DOHH2 (cell line): ENCODE measurements at regions not wholly inside any gene's neighbourhood (a gene's known extent, or its start where the extent isn't known, plus 50 kb on each side); places are given as distances from the start of the nearest gene placed in this dataset.

Source experiments
- H3F3A ChIP-seq: fragments of 200-600 bp; sonication (generic), shearing (Covaris generic); 2 replicates; pipeline ENCODE4 v1.6.0; 2016; ENCODE audit warnings: antibody characterized with exemption, mild to moderate bottlenecking; ENCODE audit not compliant: control insufficient read depth, insufficient read depth
- H3K27ac ChIP-seq: fragments of 200-600 bp; sonication (generic); 2 replicates; pipeline ENCODE4 v1.5.1; 2014; ENCODE audit warnings: low read depth, mild to moderate bottlenecking, low read length, moderate library complexity
- H3K27me3 ChIP-seq: fragments of 200-600 bp; sonication (generic); 2 replicates; pipeline ENCODE4 v1.6.1; 2014; ENCODE audit warnings: mild to moderate bottlenecking, low read length, mixed read lengths; ENCODE audit not compliant: control insufficient read depth
- H3K36me3 ChIP-seq: fragments of 200-600 bp; sonication (generic); 2 replicates; pipeline ENCODE4 v1.6.1; 2014; ENCODE audit warnings: mild to moderate bottlenecking, low read length, moderate library complexity, mixed read lengths; ENCODE audit not compliant: control insufficient read depth
- H3K4me1 ChIP-seq: fragments of 200-600 bp; sonication (generic); 2 replicates; pipeline ENCODE4 v1.6.1; 2014; ENCODE audit warnings: mild to moderate bottlenecking, low read length, mixed read lengths; ENCODE audit not compliant: control insufficient read depth
- H3K4me2 ChIP-seq: fragments of 200-600 bp; sonication (generic); 2 replicates; pipeline ENCODE4 v1.6.0; 2014; ENCODE audit warnings: mild to moderate bottlenecking, low read length, moderate library complexity
- H3K4me3 ChIP-seq: fragments of 200-600 bp; sonication (generic); 2 replicates; pipeline ENCODE4 v1.5.1; 2014; ENCODE audit warnings: mild to moderate bottlenecking, low read length, mixed read lengths
- H3K79me2 ChIP-seq: fragments of 200-600 bp; sonication (generic); 2 replicates; pipeline ENCODE4 v1.6.1; 2014; ENCODE audit warnings: mild to moderate bottlenecking, low read length, mixed read lengths; ENCODE audit not compliant: control insufficient read depth
- H3K9me2 ChIP-seq: fragments of 200-600 bp; sonication (generic); replicated peaks from 2 replicates; pipeline ENCODE4 v1.6.1; 2014; ENCODE audit warnings: mild to moderate bottlenecking, low read length, mixed read lengths; ENCODE audit not compliant: control insufficient read depth
- H3K9me3 ChIP-seq: fragments of 200-600 bp; sonication (generic); 2 replicates; pipeline ENCODE4 v1.6.1; 2014; ENCODE audit warnings: antibody characterized with exemption, low read length, mixed read lengths; ENCODE audit not compliant: control insufficient read depth, insufficient read depth
- H4K20me1 ChIP-seq: fragments of 200-600 bp; sonication (generic); 2 replicates; pipeline ENCODE4 v1.6.0; 2014; ENCODE audit warnings: low read depth, mild to moderate bottlenecking, antibody characterized with exemption, low read length, moderate library complexity; ENCODE audit not compliant: control insufficient read depth, insufficient read depth
- CTCF ChIP-seq: fragments of 200-600 bp; sonication (generic); IDR thresholded peaks from one replicate; pipeline ENCODE4 v1.5.1; 2014; ENCODE audit warnings: antibody characterized with exemption, mild to moderate bottlenecking, low read depth, low read length; ENCODE audit not compliant: poor library complexity, severe bottlenecking
- EZH2phosphoT487 ChIP-seq: fragments of 200-600 bp; sonication (generic); IDR thresholded peaks from 2 replicates; pipeline ENCODE4 v1.6.1; 2017; ENCODE audit warnings: borderline replicate concordance, mild to moderate bottlenecking, antibody characterized with exemption, low read length, moderate library complexity, mixed read lengths

- TF ChIP-seq EZH2phosphoT487: no peak
- no peak for TF ChIP-seq CTCF
- no peaks in the 10 kb centered on the region for H4K20me1 ChIP-seq
Measured at GRCh38 chr2:236715491-236715961, 145.9 kb downstream of the ACKR3 start.

GRCh38 chr2:236717120-236717519, 147.5 kb downstream of the ACKR3 start:
- Histone ChIP-seq H3K9me2 (no peaks in the 10 kb centered on the region), H3K27me3 (no peaks in the 10 kb centered on the region), H3K4me2 (no peak overlapping the region), H3K4me3 (no peak overlapping the region), H3K4me1 (no peaks in the 10 kb centered on the region), H3F3A (no peaks in the 10 kb centered on the region), H3K27ac (no peak overlapping the region), H3K9me3 (no peaks in the 10 kb centered on the region), H3K79me2 (no peaks in the 10 kb centered on the region), H3K36me3 (no peaks in the 10 kb centered on the region), H4K20me1 (no peaks in the 10 kb centered on the region)
- TF ChIP-seq CTCF (no peak), EZH2phosphoT487 (no peak)

More at GRCh38 chr2:236715491-236715961, 145.9 kb downstream of the ACKR3 start:
- Histone ChIP-seq H3K79me2 (no peaks in the 10 kb centered on the region), H3K9me3 (no peaks in the 10 kb centered on the region), H3F3A (no peaks in the 10 kb centered on the region), H3K9me2 (no peaks in the 10 kb centered on the region), H3K4me3 (no peak overlapping the region), H3K36me3 (no peaks in the 10 kb centered on the region), H3K4me2 (no peak overlapping the region), H3K4me1 (no peaks in the 10 kb centered on the region), H3K27me3 (no peaks in the 10 kb centered on the region), H3K27ac (no peak overlapping the region)

- Histone ChIP-seq H3K4me3 (no peak overlapping the region), H3K9me3 (no peaks in the 10 kb centered on the region), H3K9me2 (no peaks in the 10 kb centered on the region), H3K27ac (no peak overlapping the region), H3K27me3 (no peaks in the 10 kb centered on the region), H3K4me1 (no peaks in the 10 kb centered on the region), H4K20me1 (no peaks in the 10 kb centered on the region), H3K4me2 (no peak overlapping the region), H3F3A (no peaks in the 10 kb centered on the region), H3K36me3 (no peaks in the 10 kb centered on the region), H3K79me2 (no peaks in the 10 kb centered on the region)
- no peak for TF ChIP-seq EZH2phosphoT487
- no peak for TF ChIP-seq CTCF
Measured at GRCh38 chr2:236717729-236718128, 148.1 kb downstream of the ACKR3 start.
